Body of pancreas (tissue), 4 donors: ENCODE measurements at regions not wholly inside any gene's neighbourhood (a gene's known extent, or its start where the extent isn't known, plus 50 kb on each side); places are given as distances from the start of the nearest gene placed in this dataset.

ENCODE experiments used
- CTCF ChIP-seq, 7 experiments: fragments of 450-650 bp in 4 of 7; fragments of 200-600 bp in 3 of 7; sonication (generic) in 3 of 7; IDR thresholded peaks; one replicate each; pipeline ENCODE4 v1.5.1; 2016 to 2019; ENCODE audit warnings: antibody characterized with exemption in 7 of 7
- POLR2A ChIP-seq, 3 donors: fragments of 450-650 bp; IDR thresholded peaks; one replicate each; pipeline ENCODE4 v1.6.1; 2016; ENCODE audit warnings: antibody characterized with exemption in 3 of 3, mild to moderate bottlenecking in 2 of 3

- TF ChIP-seq CTCF (IDR thresholded peaks at IDR 0.05) = no peak
- no peak for TF ChIP-seq POLR2A (IDR thresholded peaks at IDR 0.05)
Observed at GRCh38 chr10:108663587-108663986, 1259.7 kb downstream of the XPNPEP1 start.
